ENCODE measurements at regions not wholly inside any gene's neighbourhood (a gene's known extent, or its start where the extent isn't known, plus 50 kb on each side); places are given as distances from the start of the nearest gene placed in this dataset.

- no peak for TF ChIP-seq CTCF (IDR thresholded peaks at IDR 0.05; ENCODE audit: low read depth, low read length, missing control alignments)
- H3K4me3 ChIP-seq (ENCODE audit: low read depth, low read length) = no peak overlapping the region
- no peak for DNase-seq
- no peaks in the 10 kb centered on the region for H3K27me3 ChIP-seq (replicated peaks)
- H3K36me3 ChIP-seq (replicated peaks) = no peaks in the 10 kb centered on the region
- in situ Hi-C loops (cut with HindIII; ENCODE audit: low pct_ligation_motif_present, low sequenced_read_pairs) = no loop called here
- no peak overlapping the region for H3K27ac ChIP-seq
Measured at GRCh38 chr10:7481368-7481765, 70.5 kb upstream of the SFMBT2 start.

- no peaks in the 10 kb centered on the region for H3K27me3 ChIP-seq (replicated peaks)
- H3K36me3 ChIP-seq (replicated peaks) = no peaks in the 10 kb centered on the region
- TF ChIP-seq CTCF (IDR thresholded peaks at IDR 0.05; ENCODE audit: low read depth, low read length, missing control alignments) = no peak
- no peak overlapping the region for H3K4me3 ChIP-seq (ENCODE audit: low read depth, low read length)
- DNase-seq = no peak
- no peak overlapping the region for H3K27ac ChIP-seq
- in situ Hi-C loops (cut with HindIII; ENCODE audit: low pct_ligation_motif_present, low sequenced_read_pairs) = no loop called here
Measured at GRCh38 chr10:7480742-7481367, 70.0 kb upstream of the SFMBT2 start.

GRCh38 chr10:7479861-7480598 lies 69.2 kb upstream of the SFMBT2 start:
- no peak for TF ChIP-seq CTCF (IDR thresholded peaks at IDR 0.05; ENCODE audit: low read depth, low read length, missing control alignments)
- no peak overlapping the region for H3K4me3 ChIP-seq (ENCODE audit: low read depth, low read length)
- in situ Hi-C loops (cut with HindIII; ENCODE audit: low pct_ligation_motif_present, low sequenced_read_pairs) = no loop called here
- H3K36me3 ChIP-seq (replicated peaks) = no peaks in the 10 kb centered on the region
- no peak for DNase-seq
- no peak overlapping the region for H3K27ac ChIP-seq
- no peaks in the 10 kb centered on the region for H3K27me3 ChIP-seq (replicated peaks)

- no peak overlapping the region for H3K27ac ChIP-seq
- no peak for TF ChIP-seq CTCF (IDR thresholded peaks at IDR 0.05; ENCODE audit: low read depth, low read length, missing control alignments)
- H3K27me3 ChIP-seq (replicated peaks) = no peaks in the 10 kb centered on the region
- no peak overlapping the region for H3K4me3 ChIP-seq (ENCODE audit: low read depth, low read length)
- in situ Hi-C loops (cut with HindIII; ENCODE audit: low pct_ligation_motif_present, low sequenced_read_pairs) = no loop called here
- no peak for DNase-seq
- no peaks in the 10 kb centered on the region for H3K36me3 ChIP-seq (replicated peaks)
Measured at GRCh38 chr10:7478727-7479457, 68.1 kb upstream of the SFMBT2 start.

- Histone ChIP-seq H3K27ac (no peak overlapping the region), H3K36me3 (replicated peaks) (no peaks in the 10 kb centered on the region), H3K4me3 (ENCODE audit: low read depth, low read length) (no peak overlapping the region), H3K27me3 (replicated peaks) (no peaks in the 10 kb centered on the region)
- in situ Hi-C loops (cut with HindIII; ENCODE audit: low pct_ligation_motif_present, low sequenced_read_pairs) = no loop called here
- no peak for TF ChIP-seq CTCF (IDR thresholded peaks at IDR 0.05; ENCODE audit: low read depth, low read length, missing control alignments)
- DNase-seq = no peak
Measured at GRCh38 chr10:7477538-7478334, 66.9 kb upstream of the SFMBT2 start.
